22Rv1 (cell line): ENCODE measurements at regions not wholly inside any gene's neighbourhood (a gene's known extent, or its start where the extent isn't known, plus 50 kb on each side); places are given as distances from the start of the nearest gene placed in this dataset.

Experiments
- H3K27ac ChIP-seq: fragments of 450-650 bp; 2 replicates; pipeline ENCODE4 v1.5.1; 2017
- ZFX ChIP-seq: fragments of 450-650 bp; IDR thresholded peaks from 2 replicates; pipeline ENCODE4 v1.6.1; 2017; ENCODE audit warnings: antibody characterized with exemption, borderline replicate concordance
- TF ChIP-seq, protein P1 (sequence below): fragments of 450-650 bp; IDR thresholded peaks from 2 replicates; pipeline ENCODE4 v1.5.1; 2017; ENCODE audit warnings: mild to moderate bottlenecking

DNA sequence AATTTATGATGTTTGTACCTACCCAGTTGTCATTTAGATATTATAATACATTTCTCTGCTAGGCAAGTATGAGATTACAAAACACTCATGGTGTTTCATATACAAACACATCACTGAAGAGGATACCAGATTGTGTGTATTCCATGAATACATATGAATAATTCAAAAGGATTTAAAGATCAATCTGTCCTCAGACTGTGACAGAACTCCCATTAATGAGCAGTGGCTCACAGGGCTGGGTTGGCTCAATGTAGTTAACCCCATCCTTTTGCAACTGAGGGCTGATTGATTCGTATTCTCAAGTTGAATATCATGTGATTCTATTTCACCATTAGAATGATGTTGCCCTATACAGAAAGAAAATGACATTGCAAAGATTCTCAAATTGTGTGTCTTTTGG is 79.6 kb upstream of the SPANXN2 start:
- TF ChIP-seq, protein P1, sequence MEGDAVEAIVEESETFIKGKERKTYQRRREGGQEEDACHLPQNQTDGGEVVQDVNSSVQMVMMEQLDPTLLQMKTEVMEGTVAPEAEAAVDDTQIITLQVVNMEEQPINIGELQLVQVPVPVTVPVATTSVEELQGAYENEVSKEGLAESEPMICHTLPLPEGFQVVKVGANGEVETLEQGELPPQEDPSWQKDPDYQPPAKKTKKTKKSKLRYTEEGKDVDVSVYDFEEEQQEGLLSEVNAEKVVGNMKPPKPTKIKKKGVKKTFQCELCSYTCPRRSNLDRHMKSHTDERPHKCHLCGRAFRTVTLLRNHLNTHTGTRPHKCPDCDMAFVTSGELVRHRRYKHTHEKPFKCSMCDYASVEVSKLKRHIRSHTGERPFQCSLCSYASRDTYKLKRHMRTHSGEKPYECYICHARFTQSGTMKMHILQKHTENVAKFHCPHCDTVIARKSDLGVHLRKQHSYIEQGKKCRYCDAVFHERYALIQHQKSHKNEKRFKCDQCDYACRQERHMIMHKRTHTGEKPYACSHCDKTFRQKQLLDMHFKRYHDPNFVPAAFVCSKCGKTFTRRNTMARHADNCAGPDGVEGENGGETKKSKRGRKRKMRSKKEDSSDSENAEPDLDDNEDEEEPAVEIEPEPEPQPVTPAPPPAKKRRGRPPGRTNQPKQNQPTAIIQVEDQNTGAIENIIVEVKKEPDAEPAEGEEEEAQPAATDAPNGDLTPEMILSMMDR: no peak
- no peak for TF ChIP-seq ZFX
- no peak overlapping the region for H3K27ac ChIP-seq

DNA sequence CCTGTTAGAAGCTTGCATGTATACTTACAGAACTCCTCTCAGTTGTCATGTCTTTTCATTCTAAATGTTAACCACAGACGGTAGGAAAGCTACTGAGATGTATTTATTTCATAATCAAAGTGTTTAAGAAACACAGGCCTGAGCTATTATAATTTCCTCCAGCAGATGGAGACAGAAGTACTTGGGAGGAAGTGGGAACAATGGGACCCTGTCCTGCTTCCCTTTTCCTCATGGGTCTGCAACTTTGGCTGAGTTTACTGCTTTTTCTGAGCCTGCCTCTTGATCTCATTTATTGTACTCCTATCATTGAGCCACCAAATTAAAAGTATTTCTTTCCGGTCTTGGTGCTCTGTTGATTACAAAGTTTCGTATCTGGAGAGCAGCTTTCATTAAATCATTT is 67.7 kb upstream of the SPANXN2 start:
- TF ChIP-seq ZFX: no peak
- TF ChIP-seq, protein P1: peak; percentile 62
- H3K27ac ChIP-seq: no peak overlapping the region

DNA sequence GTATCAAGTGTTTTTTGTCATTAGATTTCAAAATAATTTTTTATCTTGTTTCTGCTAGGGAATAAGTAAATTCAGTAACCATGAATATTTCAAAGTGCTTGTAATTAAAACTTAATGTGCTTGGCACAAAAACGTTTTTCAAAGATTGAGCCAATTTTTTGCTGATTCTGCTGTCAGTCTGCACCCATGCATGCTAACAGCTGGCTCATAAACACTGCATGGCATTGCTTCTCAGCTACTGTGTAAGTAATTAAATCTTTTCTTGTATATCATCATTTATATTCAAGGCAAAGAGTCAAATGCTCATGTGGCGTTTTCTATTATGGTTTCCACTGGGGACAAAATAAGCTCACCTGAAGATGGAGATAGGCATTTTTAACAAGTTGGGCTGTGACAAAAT is 66.8 kb upstream of the SPANXN2 start:
- no peak overlapping the region for H3K27ac ChIP-seq
- no peak for TF ChIP-seq ZFX
- TF ChIP-seq, protein P1: no peak

DNA sequence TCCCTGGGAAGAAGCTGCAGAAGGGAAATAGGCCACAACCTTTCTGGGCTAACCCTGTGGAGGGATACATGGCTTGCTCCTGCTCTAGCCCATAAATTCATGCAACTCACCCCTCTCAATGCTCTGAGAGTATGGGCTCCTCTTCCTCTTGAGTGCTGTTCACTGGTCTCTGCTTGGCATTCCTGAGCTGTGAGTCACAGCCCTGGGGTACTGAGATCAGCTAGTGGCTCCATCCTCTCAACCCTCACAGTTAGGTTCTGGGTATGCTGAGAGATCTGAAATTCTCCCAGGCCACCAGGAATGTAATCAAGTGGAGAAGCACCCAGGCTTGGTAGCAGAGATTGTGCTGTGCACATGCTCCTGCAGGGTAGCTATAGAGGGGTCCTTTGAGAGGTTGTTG is 60.6 kb upstream of the SPANXN2 start:
- no peak overlapping the region for H3K27ac ChIP-seq
- TF ChIP-seq, protein P1: no peak
- no peak for TF ChIP-seq ZFX
